ENCODE measurements at regions not wholly inside any gene's neighbourhood (a gene's known extent, or its start where the extent isn't known, plus 50 kb on each side); places are given as distances from the start of the nearest gene placed in this dataset.
A peak's percentile ranks its signal among the peaks of the same experiment; 100 is the strongest.

- DNase-seq (ENCODE audit: low read depth): no peak
Observed at GRCh38 chr1:9419369-9420041, 119.8 kb upstream of the SLC25A33 start.

- no peak for DNase-seq (ENCODE audit: low read depth)
Observed at GRCh38 chr1:9420835-9421532, 118.3 kb upstream of the SLC25A33 start.

- no peak for DNase-seq (ENCODE audit: low read depth)
Observed at GRCh38 chr1:9421533-9421873, 117.8 kb upstream of the SLC25A33 start.

DNA sequence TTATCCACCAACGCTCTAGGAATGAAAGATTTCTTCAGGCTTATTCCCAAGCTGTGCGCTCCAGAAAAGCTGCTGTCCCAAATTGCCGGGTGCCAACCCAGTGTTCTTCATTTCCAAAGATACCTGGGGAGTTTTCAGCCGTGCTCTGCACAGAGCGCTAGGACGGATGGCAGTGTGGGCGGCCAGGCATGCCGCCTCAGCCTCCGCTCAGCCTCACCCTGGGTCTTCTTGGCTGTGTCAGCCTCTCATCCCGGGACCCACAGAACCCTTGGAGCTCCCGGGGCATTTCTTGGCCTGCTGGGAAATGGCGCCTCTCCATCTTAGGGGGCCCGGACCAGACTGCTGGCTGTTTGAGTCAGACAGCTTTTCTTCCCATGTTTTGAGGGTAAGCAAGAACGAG, 116.9 kb upstream of the SLC25A33 start:
- DNase-seq (ENCODE audit: low read depth): no peak

DNA sequence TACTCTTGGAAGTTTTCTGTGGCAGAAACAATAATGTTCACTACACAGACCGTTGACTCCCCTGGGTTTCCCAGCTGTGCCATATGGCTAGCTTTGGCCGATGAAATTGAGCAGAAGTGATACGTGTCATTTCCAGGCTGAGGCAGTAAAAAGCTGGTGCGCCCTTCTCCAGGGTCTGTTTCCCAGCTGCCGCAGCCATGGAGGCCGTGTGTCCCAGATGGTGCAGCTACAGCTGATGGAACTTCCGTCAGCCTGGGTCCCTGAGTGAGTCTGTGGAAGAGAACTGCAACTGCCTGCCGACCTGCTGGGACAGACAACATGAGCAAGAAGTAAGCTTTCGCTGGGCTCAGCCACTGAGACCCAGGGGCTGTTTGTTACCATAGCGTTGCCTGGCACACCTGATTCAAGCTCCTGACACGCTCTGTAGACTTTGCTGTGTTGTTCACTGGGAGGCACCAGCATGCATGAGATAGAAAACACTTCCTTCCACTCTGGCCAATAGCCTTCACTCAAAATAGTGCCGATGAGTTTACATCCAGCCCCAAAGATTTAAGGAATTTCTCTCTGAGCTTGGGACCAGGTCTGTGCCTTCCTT, 116.3 kb upstream of the SLC25A33 start:
- DNase-seq (ENCODE audit: low read depth): no peak

DNA sequence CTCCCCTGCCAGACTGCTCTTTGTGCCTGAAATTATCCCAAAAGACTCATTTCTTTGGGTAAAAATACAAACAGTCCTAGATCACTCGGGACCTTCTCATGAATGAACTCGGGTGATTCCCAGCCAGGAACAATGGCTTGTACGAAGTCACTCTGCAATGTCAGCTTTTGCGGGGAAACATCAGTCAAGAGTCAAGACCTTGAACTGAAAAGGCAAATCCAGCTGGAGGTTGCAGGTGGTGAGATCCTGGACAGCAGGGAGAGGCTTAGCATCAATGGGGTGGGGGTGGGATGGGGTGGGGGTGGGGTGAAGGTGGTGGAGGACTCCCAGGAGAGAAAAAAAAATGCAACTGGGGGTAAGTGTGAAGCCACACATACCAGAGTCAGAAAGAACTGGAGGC, 115.0 kb upstream of the SLC25A33 start:
- DNase-seq (ENCODE audit: low read depth): no peak

DNA sequence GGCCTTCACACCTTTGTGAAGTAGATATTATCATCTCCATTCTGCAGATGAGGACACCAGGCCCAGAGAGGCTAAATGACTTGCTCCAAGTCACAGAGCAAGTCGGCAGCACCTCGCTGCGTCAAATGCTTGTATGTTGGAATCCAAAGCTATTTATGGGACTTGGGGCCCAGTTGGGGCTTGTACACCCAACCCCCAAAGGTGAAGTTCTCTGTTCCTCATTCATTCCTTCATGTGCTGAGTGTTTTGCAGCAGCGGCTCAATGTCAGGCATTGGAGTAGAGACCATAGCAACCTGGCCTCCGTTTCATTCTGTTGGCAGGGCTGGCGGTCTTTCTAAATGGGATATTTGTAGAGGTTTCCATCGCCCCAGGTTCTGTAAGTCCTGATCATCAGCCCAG, 113.4 kb upstream of the SLC25A33 start:
- DNase-seq (ENCODE audit: low read depth): no peak

- peak; percentile 68 for DNase-seq (ENCODE audit: low read depth)
Observed at GRCh38 chr1:9426291-9426711, 113.0 kb upstream of the SLC25A33 start.

DNA sequence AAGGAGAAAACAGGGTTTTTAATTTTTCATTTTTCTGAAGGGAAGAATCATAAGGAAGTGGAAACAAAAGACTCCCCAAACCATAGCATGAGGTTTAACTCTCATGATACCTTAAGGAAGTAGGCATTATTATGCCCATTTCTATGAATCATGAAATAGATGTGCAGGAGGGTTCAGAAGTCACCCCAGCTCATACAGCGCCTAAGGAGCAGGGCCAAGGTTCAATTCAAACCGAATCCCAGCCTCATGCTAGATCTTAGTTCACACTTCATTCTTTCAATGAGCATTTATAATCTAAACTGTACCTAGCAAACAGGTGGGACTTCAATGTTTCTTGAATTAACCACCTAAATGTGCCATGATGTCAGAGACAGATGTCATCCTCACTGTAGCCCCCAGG, 111.9 kb upstream of the SLC25A33 start:
- DNase-seq (ENCODE audit: low read depth): no peak

GRCh38 chr1:9428601-9429341, 110.5 kb upstream of the SLC25A33 start:
- peak; percentile 99 for DNase-seq (ENCODE audit: low read depth)

GRCh38 chr1:9429342-9429711, 109.9 kb upstream of the SLC25A33 start:
- no peak for DNase-seq (ENCODE audit: low read depth)

DNA sequence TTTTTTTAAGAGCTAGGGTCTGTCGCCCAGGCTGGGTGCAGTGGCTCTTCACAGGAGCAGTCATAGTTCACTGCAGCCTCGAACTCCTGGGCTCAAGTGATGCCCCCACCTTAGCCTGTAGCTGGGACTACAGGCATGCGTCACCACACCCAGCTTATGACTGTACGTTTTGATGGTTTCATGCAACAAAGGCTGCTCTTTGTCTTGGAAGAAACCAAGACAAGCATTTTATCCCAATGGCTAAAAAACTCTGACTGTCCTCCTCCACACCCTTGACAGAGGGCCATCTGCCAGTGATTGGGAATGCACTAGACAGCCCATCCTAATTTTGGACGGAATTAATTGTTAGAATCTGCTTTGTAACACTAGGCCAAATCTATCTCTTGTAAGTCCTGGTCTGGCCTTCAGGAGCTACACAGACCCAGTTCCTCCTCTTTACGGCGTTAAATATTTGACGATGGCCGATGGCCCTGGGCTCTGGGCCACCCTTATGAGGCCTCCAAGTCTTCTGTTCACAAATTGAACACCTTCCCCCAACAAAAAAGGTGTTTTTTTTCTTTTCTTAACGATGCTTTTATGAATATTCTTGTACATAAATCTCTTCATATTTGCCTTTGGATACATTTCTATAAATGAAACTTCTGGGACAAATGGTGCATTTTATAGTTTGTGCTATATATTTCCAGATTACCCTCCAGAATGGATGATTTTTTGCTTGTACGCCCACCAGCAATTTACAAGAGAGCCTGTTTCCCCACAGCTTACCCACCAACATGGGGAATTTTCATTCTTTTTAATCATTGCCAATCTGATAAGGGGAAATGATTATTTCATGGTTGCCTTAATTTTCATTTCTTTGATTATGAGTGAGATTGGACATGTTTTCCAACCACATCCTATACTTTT, 104.8 kb upstream of the SLC25A33 start:
- no peak for DNase-seq (ENCODE audit: low read depth)

- no peak for DNase-seq (ENCODE audit: low read depth)
Observed at GRCh38 chr1:9435153-9435636, 104.1 kb upstream of the SLC25A33 start.

GRCh38 chr1:9435854-9436640, 103.2 kb upstream of the SLC25A33 start:
- DNase-seq (ENCODE audit: low read depth): no peak

- no peak for DNase-seq (ENCODE audit: low read depth)
Observed at GRCh38 chr1:9437961-9438430, 101.3 kb upstream of the SLC25A33 start.

DNA sequence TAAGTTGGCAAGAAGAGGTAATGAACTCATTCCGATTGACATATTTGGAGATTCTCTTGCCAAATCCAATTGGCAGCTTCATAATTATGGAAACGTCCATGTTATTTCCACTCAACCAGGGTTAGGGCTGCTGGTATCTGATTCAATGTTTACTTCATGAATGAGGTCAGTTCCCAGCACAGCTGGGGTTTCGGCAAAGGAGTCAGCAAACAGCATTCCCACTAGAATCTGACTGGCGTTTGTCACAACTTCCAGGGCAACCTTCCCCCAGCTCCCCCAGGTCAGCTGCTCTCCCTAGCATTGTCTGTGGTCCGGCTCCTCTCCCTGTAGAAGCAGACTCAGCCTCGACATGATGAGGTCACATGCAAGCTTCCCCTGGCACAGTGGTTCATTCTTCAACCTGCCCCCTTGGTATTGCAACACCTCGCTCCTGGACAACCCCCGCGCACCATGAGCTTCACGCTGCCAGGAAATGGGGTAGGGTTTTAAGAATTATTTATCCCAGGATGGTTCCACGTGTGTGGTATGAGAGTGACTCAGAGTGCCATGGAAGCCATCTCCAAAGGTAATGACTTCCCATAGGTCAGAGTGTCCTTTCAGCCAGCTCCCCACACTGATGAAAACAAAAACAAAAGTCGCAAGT, 100.7 kb upstream of the SLC25A33 start:
- DNase-seq (ENCODE audit: low read depth): no peak

GRCh38 chr1:9439074-9439761, 100.0 kb upstream of the SLC25A33 start:
- no peak for DNase-seq (ENCODE audit: low read depth)

- DNase-seq (ENCODE audit: low read depth): no peak
Observed at GRCh38 chr1:9440261-9440660, 99.0 kb upstream of the SLC25A33 start.

- no peak for DNase-seq (ENCODE audit: low read depth)
Observed at GRCh38 chr1:9440763-9441194, 98.5 kb upstream of the SLC25A33 start.

All from activated T-helper 1 cell treated with Interleukin-2 at 50 U/mL for 16 hours (primary cell).